Fibroblast of lung (primary cell): ENCODE measurements at regions not wholly inside any gene's neighbourhood (a gene's known extent, or its start where the extent isn't known, plus 50 kb on each side); places are given as distances from the start of the nearest gene placed in this dataset.
A peak's percentile ranks its signal among the peaks of the same experiment; 100 is the strongest.

Source experiments
- DNase-seq, 2 donors: peaks; one replicate each; pipeline versions ENCODE4 v3.0.0 to v3.0.0-alpha.2; 2010; ENCODE audit warnings: low read depth in 2 of 2
- H2AFZ ChIP-seq: 2 replicates; pipeline ENCODE4 v1.5.1; 2012; ENCODE audit warnings: low read length, control low read depth, inconsistent platforms
- H3K27ac ChIP-seq: 2 replicates; pipeline ENCODE4 v1.5.1; 2011; ENCODE audit warnings: low read length, control low read depth; ENCODE audit not compliant: insufficient read depth
- H3K27me3 ChIP-seq: 2 replicates; pipeline ENCODE4 v1.5.1; 2011; ENCODE audit warnings: mild to moderate bottlenecking, low read length; ENCODE audit not compliant: control insufficient read depth, insufficient read depth
- H3K36me3 ChIP-seq: 2 replicates; pipeline ENCODE4 v1.5.1; 2011; ENCODE audit warnings: low read length; ENCODE audit not compliant: control insufficient read depth, insufficient read depth
- H3K4me1 ChIP-seq: 2 replicates; pipeline ENCODE4 v1.5.1; 2011; ENCODE audit warnings: low read length; ENCODE audit not compliant: control insufficient read depth, insufficient read depth; ENCODE audit errors: extremely low read depth
- H3K4me2 ChIP-seq: 2 replicates; pipeline ENCODE4 v1.5.1; 2011; ENCODE audit warnings: low read length, control low read depth; ENCODE audit not compliant: insufficient read depth; ENCODE audit errors: extremely low read depth
- H3K4me3 ChIP-seq, 4 experiments: fragments of 200-600 bp in 1 of 4; sonication (generic) in 1 of 4; replicated peaks in 1 of 4; 2 replicates each; pipeline ENCODE4 v1.5.1; 2011 to 2016; ENCODE audit warnings: low read length in 4 of 4, low read depth in 3 of 4, mild to moderate bottlenecking in 3 of 4, control low read depth in 2 of 4, inconsistent platforms in 1 of 4, mixed read lengths in 1 of 4; ENCODE audit not compliant: insufficient read depth in 1 of 4; ENCODE audit errors: control extremely low read depth in 1 of 4
- H3K79me2 ChIP-seq: 2 replicates; pipeline ENCODE4 v1.5.1; 2012; ENCODE audit warnings: mild to moderate bottlenecking, low read length, inconsistent platforms; ENCODE audit not compliant: control insufficient read depth, insufficient read depth
- H3K9ac ChIP-seq: 2 replicates; pipeline ENCODE4 v1.5.1; 2011; ENCODE audit warnings: mild to moderate bottlenecking, low read length, control low read depth; ENCODE audit not compliant: insufficient read depth
- H3K9me3 ChIP-seq: 2 replicates; pipeline ENCODE4 v1.5.1; 2012; ENCODE audit warnings: low read depth, low read length; ENCODE audit not compliant: control insufficient read depth, insufficient read depth
- H4K20me1 ChIP-seq: 2 replicates; pipeline ENCODE4 v1.5.1; 2011; ENCODE audit warnings: low read length; ENCODE audit not compliant: control insufficient read depth, insufficient read depth; ENCODE audit errors: extremely low read depth
- CTCF ChIP-seq, 2 donors: IDR thresholded peaks in 1 of 2; conservative IDR thresholded peaks in 1 of 2; 1 replicate in 1 of 2; 2 replicates in 1 of 2; pipeline ENCODE4 v1.5.1; 2011 to 2012; ENCODE audit warnings: low read length in 2 of 2, control low read depth in 1 of 2, inconsistent platforms in 1 of 2, low read depth in 1 of 2, mild to moderate bottlenecking in 1 of 2
- EZH2 ChIP-seq: IDR thresholded peaks from 2 replicates; pipeline ENCODE4 v1.5.1; 2012; ENCODE audit warnings: low read length, control low read depth, mild to moderate bottlenecking; ENCODE audit errors: missing control alignments

GRCh38 chr14:99077076-99077843, 194.7 kb downstream of the BCL11B start:
- Histone ChIP-seq H3K4me2 (no peak overlapping the region), H2AFZ (no peak overlapping the region), H3K79me2 (no peaks in the 10 kb centered on the region), H3K36me3 (no peaks in the 10 kb centered on the region), H3K4me1 (no peaks in the 10 kb centered on the region), H3K4me3 (no peak overlapping the region), H3K27ac (no peak overlapping the region), H3K9me3 (no peaks in the 10 kb centered on the region), H4K20me1 (no peaks in the 10 kb centered on the region), H3K27me3 (no peaks in the 10 kb centered on the region), H3K9ac (no peak overlapping the region)
- DNase-seq = peak in 1 of 2 donors; percentile 33
- TF ChIP-seq EZH2 = no peak
- TF ChIP-seq CTCF (conservative IDR thresholded peaks at IDR 0.05 in 1 of 2, IDR thresholded peaks at IDR 0.05 in 1 of 2; ENCODE audit: low read depth in 1 of 2, low read length in 2 of 2) = no peak

- H3K9ac ChIP-seq = no peak overlapping the region
- no peaks in the 10 kb centered on the region for H4K20me1 ChIP-seq
- no peak overlapping the region for H3K27ac ChIP-seq
- H3K4me3 ChIP-seq = no peak overlapping the region
- H3K4me2 ChIP-seq = no peak overlapping the region
- no peaks in the 10 kb centered on the region for H3K27me3 ChIP-seq
- H3K79me2 ChIP-seq = no peaks in the 10 kb centered on the region
- no peaks in the 10 kb centered on the region for H3K9me3 ChIP-seq
- TF ChIP-seq EZH2 (no peak), CTCF (conservative IDR thresholded peaks at IDR 0.05 in 1 of 2, IDR thresholded peaks at IDR 0.05 in 1 of 2; ENCODE audit: low read depth in 1 of 2, low read length in 2 of 2) (no peak)
- no peak overlapping the region for H2AFZ ChIP-seq
- no peaks in the 10 kb centered on the region for H3K36me3 ChIP-seq
- no peak for DNase-seq
- no peaks in the 10 kb centered on the region for H3K4me1 ChIP-seq
These were observed 194.2 kb downstream of the BCL11B start for GRCh38 chr14:99077844-99078236.

GRCh38 chr14:99078426-99078825, 193.6 kb downstream of the BCL11B start:
- Histone ChIP-seq H4K20me1 (no peaks in the 10 kb centered on the region), H3K27ac (no peak overlapping the region), H3K4me1 (no peaks in the 10 kb centered on the region), H3K9me3 (no peaks in the 10 kb centered on the region), H3K27me3 (no peaks in the 10 kb centered on the region), H3K79me2 (no peaks in the 10 kb centered on the region), H3K4me3 (no peak overlapping the region), H2AFZ (no peak overlapping the region), H3K36me3 (no peaks in the 10 kb centered on the region), H3K4me2 (no peak overlapping the region), H3K9ac (no peak overlapping the region)
- TF ChIP-seq CTCF (conservative IDR thresholded peaks at IDR 0.05 in 1 of 2, IDR thresholded peaks at IDR 0.05 in 1 of 2; ENCODE audit: low read depth in 1 of 2, low read length in 2 of 2) (no peak), EZH2 (no peak)
- DNase-seq = no peak
